Posterior vena cava (tissue), 2 donors: ENCODE measurements at regions not wholly inside any gene's neighbourhood (a gene's known extent, or its start where the extent isn't known, plus 50 kb on each side); places are given as distances from the start of the nearest gene placed in this dataset.

Experiments
- DNase-seq: peaks from one replicate; pipeline ENCODE4 v3.0.0-alpha.2; 2020; ENCODE audit warnings: low spot score
- intact Hi-C, 2 donors: fragments of 100-400 bp; cut with DNase I; formaldehyde crosslinking; loops; one replicate each; pipeline versions ENCODE4 v1.14.1 to v1.14.2; 2022 to 2023
- donor health status: DM: yes; HTN: yes; CAD: no.
- donor health status: DM: yes; HTN: yes; CAD: no.

GRCh38 chr15:46328821-46329220 lies 694.0 kb downstream of the SQOR start:
- intact Hi-C loops, result no loop called here
- no peak for DNase-seq

GRCh38 chr15:46329876-46330275 lies 695.0 kb downstream of the SQOR start:
- intact Hi-C loops, result no loop called here
- DNase-seq, result no peak

- intact Hi-C loops, result no loop called here
- no peak for DNase-seq
Measured at GRCh38 chr15:46331546-46331945, 696.7 kb downstream of the SQOR start.

- no peak for DNase-seq
- intact Hi-C loops, result loop anchor here in 1 of 2 donors (2.0 kb wide), 1 partner anchor 35 kb away; no protein-coding TSS in a partner anchor
Measured at GRCh38 chr15:46343196-46343935, 708.5 kb downstream of the SQOR start.

- intact Hi-C loops, result no loop called here
- no peak for DNase-seq
Measured at GRCh38 chr15:46344115-46344724, 709.4 kb downstream of the SQOR start.

- intact Hi-C loops, result no loop called here
Measured at GRCh38 chr15:46344915-46345314, 710.1 kb downstream of the SQOR start.

GRCh38 chr15:46354443-46354842 lies 719.6 kb downstream of the SQOR start:
- intact Hi-C loops, result no loop called here
- no peak for DNase-seq

More at GRCh38 chr15:46344915-46345314, 710.1 kb downstream of the SQOR start:
- DNase-seq, result no peak

- intact Hi-C loops, result no loop called here
- DNase-seq, result peak; percentile 75
Measured at GRCh38 chr15:46365572-46365971, 730.7 kb downstream of the SQOR start.

GRCh38 chr15:46366360-46367007 lies 731.7 kb downstream of the SQOR start:
- no peak for DNase-seq
- intact Hi-C loops, result no loop called here

- intact Hi-C loops, result no loop called here
Measured at GRCh38 chr15:46383978-46384377, 749.1 kb downstream of the SQOR start.

GRCh38 chr15:46386356-46386755 lies 751.5 kb downstream of the SQOR start:
- intact Hi-C loops, result no loop called here
- no peak for DNase-seq

More at GRCh38 chr15:46383978-46384377, 749.1 kb downstream of the SQOR start:
- DNase-seq, result no peak

- no peak for DNase-seq
- intact Hi-C loops, result no loop called here
Measured at GRCh38 chr15:46389739-46390138, 754.9 kb downstream of the SQOR start.

- intact Hi-C loops, result no loop called here
- no peak for DNase-seq
Measured at GRCh38 chr15:46394463-46394862, 759.6 kb downstream of the SQOR start.

GRCh38 chr15:46408312-46408711 lies 773.5 kb downstream of the SQOR start:
- DNase-seq, result no peak
- intact Hi-C loops, result no loop called here

GRCh38 chr15:46409841-46410301 lies 775.0 kb downstream of the SQOR start:
- DNase-seq, result no peak
- intact Hi-C loops, result no loop called here

GRCh38 chr15:46410705-46411104 lies 775.9 kb downstream of the SQOR start:
- intact Hi-C loops, result no loop called here
- DNase-seq, result no peak

GRCh38 chr15:46411900-46412299 lies 777.1 kb downstream of the SQOR start:
- intact Hi-C loops, result no loop called here
- DNase-seq, result no peak

- DNase-seq, result no peak
- intact Hi-C loops, result no loop called here
Measured at GRCh38 chr15:46413799-46414198, 779.0 kb downstream of the SQOR start.

- no peak for DNase-seq
- intact Hi-C loops, result no loop called here
Measured at GRCh38 chr15:46416544-46416943, 781.7 kb downstream of the SQOR start.

GRCh38 chr15:46420990-46421389 lies 786.2 kb downstream of the SQOR start:
- no peak for DNase-seq
- intact Hi-C loops, result no loop called here
